ENCODE measurements at regions not wholly inside any gene's neighbourhood (a gene's known extent, or its start where the extent isn't known, plus 50 kb on each side); places are given as distances from the start of the nearest gene placed in this dataset.

DNA sequence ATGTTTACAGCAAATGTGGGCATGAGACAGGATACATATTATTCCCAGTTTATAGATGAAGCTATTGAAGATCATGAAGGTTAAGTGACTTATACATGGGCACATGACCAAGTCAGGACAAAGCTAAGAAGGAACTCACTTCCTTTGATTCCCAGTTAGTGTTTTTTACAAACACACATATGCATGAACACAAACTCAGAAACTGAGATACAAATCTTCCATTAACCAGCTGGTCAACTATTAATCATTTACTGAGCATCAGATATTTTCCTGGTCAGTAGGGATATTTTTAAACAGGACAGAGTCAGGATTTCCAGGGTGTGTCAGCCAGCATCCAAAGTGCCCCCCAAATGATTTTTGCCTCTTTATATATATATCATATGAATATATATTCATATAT, 222.2 kb downstream of the OGFRL1 start:
- TF ChIP-seq EZH2phosphoT487 (IDR thresholded peaks at IDR 0.05; ENCODE audit: borderline replicate concordance), result no peak
- TF ChIP-seq, protein P1, sequence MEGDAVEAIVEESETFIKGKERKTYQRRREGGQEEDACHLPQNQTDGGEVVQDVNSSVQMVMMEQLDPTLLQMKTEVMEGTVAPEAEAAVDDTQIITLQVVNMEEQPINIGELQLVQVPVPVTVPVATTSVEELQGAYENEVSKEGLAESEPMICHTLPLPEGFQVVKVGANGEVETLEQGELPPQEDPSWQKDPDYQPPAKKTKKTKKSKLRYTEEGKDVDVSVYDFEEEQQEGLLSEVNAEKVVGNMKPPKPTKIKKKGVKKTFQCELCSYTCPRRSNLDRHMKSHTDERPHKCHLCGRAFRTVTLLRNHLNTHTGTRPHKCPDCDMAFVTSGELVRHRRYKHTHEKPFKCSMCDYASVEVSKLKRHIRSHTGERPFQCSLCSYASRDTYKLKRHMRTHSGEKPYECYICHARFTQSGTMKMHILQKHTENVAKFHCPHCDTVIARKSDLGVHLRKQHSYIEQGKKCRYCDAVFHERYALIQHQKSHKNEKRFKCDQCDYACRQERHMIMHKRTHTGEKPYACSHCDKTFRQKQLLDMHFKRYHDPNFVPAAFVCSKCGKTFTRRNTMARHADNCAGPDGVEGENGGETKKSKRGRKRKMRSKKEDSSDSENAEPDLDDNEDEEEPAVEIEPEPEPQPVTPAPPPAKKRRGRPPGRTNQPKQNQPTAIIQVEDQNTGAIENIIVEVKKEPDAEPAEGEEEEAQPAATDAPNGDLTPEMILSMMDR (conservative IDR thresholded peaks at IDR 0.05; ENCODE audit: low read length), result no peak

Data from Loucy (cell line).